ENCODE measurements at regions not wholly inside any gene's neighbourhood (a gene's known extent, or its start where the extent isn't known, plus 50 kb on each side); places are given as distances from the start of the nearest gene placed in this dataset.
"Not testable (repeated sequence)": the region's sequence is repeated elsewhere in the genome, so short reads cannot be mapped to it uniquely, and the experiment has no call there.

GRCh38 chr10:114708084-114708483 is 50.0 kb upstream of the ABLIM1 start:
- intact Hi-C loops (cut with DNase I) = no loop called here
- no peak for DNase-seq (ENCODE audit: low spot score)

- intact Hi-C loops (cut with DNase I) = no loop called here
- no peak for DNase-seq (ENCODE audit: low spot score)
Observed at GRCh38 chr10:114708717-114709335, 50.8 kb upstream of the ABLIM1 start.

GRCh38 chr10:114709984-114710383 is 51.9 kb upstream of the ABLIM1 start:
- intact Hi-C loops (cut with DNase I) = no loop called here

GRCh38 chr10:114711176-114711868 is 53.2 kb upstream of the ABLIM1 start:
- intact Hi-C loops (cut with DNase I) = no loop called here
- DNase-seq (ENCODE audit: low spot score) = no peak

More at GRCh38 chr10:114709984-114710383, 51.9 kb upstream of the ABLIM1 start:
- DNase-seq (ENCODE audit: low spot score) = no peak

GRCh38 chr10:114711869-114712250 is 53.8 kb upstream of the ABLIM1 start:
- no peak for DNase-seq (ENCODE audit: low spot score)
- intact Hi-C loops (cut with DNase I) = no loop called here

GRCh38 chr10:114713525-114714090 is 55.5 kb upstream of the ABLIM1 start:
- DNase-seq (ENCODE audit: low spot score) = no peak
- intact Hi-C loops (cut with DNase I) = no loop called here

- DNase-seq (ENCODE audit: low spot score) = no peak
- intact Hi-C loops (cut with DNase I) = no loop called here
Observed at GRCh38 chr10:114714281-114714741, 56.2 kb upstream of the ABLIM1 start.

DNA sequence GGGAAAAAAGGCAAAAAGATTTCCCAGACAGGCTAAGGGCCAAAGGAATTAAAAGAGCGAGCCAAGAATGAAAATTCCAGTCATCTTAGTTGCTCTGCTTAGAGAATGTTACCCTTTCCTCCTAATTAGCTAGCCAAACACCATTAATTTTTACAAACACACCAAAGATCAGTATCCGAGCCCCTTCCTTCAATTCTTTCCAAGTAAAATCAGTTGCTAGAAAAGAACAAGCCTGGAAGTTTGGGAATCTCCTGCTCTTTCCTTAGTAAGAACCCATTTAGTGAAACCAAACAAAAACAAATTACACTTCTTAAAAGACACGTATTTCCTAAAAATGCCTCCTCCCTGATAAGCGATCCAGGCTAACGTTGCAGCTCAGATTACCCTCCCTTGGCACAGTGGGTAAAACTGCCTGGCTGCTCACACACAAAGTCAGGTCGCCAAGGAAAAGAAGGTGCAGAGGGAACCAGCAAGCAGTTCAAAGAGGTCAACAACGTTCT is 57.1 kb upstream of the ABLIM1 start:
- intact Hi-C loops (cut with DNase I) = no loop called here
- no peak for DNase-seq (ENCODE audit: low spot score)

DNA sequence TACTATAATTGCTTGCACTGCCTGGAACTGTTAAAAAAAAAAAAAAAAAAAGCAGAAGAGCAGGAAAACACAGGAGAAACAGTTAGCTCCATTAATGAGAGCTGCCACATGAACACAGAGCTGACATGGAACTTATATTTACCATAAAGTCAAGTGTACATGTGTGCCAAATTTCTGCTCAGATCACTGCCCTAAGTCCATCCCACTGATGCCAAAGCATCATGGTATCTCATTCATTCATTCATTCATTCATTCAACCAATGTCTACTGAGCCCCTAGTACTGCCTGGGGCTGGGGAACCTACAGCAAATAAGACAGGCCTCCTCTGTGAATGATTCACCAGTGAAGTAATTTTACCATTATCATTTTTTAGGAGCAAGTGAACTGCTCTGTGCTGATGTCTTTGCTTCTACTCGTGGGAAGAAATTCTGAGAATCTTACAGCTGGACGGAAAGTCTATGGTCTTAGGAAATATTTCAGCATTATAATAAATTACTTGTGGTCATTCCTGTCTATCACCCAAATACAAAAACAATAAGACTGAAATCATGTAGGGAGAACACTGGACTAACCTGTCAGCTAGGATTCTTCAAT is 58.8 kb upstream of the ABLIM1 start:
- intact Hi-C loops (cut with DNase I) = no loop called here
- no peak for DNase-seq (ENCODE audit: low spot score)

GRCh38 chr10:114717881-114718280 is 59.8 kb upstream of the ABLIM1 start:
- intact Hi-C loops (cut with DNase I); DNase-seq (ENCODE audit: low spot score): not testable (repeated sequence)

GRCh38 chr10:114718374-114718773 is 60.3 kb upstream of the ABLIM1 start:
- intact Hi-C loops (cut with DNase I) = no loop called here
- DNase-seq (ENCODE audit: low spot score) = no peak

- intact Hi-C loops (cut with DNase I) = no loop called here
- DNase-seq (ENCODE audit: low spot score) = no peak
Observed at GRCh38 chr10:114719311-114719710, 61.2 kb upstream of the ABLIM1 start.

DNA sequence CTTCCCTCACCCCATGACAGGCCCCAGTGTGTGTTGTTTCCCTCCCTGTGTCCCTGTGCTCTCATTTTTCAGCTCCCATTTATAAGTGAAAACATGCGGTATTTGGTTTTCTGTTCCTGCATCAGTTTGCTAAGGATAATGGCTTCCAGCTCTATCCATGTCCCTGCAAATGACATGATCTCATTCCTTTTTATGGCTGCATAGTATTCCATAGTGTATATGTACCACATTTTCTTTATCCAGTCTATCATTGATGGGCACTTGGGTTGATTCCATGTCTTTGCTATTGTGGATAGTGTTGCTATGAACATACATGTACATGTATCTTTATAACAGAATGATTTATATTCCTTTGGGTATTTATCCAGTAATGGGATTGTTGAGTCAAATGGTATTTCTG is 61.9 kb upstream of the ABLIM1 start:
- intact Hi-C loops (cut with DNase I); DNase-seq (ENCODE audit: low spot score): not testable (repeated sequence)

GRCh38 chr10:114720685-114721278 is 62.7 kb upstream of the ABLIM1 start:
- no peak for DNase-seq (ENCODE audit: low spot score)
- intact Hi-C loops (cut with DNase I) = no loop called here

GRCh38 chr10:114722136-114722535 is 64.1 kb upstream of the ABLIM1 start:
- intact Hi-C loops (cut with DNase I) = not testable (repeated sequence)

DNA sequence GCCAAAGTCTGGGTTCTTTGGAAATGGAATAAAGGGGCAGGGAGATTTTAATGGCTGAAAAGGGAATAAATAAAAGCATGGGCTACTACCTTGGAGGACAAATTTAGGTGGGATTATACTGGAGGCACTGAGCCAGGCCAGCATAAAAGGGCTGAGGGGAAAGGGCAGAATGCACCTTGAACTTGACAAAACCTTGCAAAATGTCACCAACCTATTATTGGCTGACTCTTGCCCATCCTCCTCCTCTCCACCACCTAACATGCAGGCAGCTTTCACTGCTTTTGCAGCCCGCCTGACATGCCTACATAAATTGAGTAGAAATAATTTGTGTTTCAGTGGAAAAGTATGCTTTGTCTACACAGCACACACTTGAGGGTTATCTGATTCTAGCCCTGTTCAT is 65.3 kb upstream of the ABLIM1 start:
- no peak for DNase-seq (ENCODE audit: low spot score)
- intact Hi-C loops (cut with DNase I) = no loop called here

More at GRCh38 chr10:114722136-114722535, 64.1 kb upstream of the ABLIM1 start:
- DNase-seq (ENCODE audit: low spot score) = not testable (repeated sequence)

DNA sequence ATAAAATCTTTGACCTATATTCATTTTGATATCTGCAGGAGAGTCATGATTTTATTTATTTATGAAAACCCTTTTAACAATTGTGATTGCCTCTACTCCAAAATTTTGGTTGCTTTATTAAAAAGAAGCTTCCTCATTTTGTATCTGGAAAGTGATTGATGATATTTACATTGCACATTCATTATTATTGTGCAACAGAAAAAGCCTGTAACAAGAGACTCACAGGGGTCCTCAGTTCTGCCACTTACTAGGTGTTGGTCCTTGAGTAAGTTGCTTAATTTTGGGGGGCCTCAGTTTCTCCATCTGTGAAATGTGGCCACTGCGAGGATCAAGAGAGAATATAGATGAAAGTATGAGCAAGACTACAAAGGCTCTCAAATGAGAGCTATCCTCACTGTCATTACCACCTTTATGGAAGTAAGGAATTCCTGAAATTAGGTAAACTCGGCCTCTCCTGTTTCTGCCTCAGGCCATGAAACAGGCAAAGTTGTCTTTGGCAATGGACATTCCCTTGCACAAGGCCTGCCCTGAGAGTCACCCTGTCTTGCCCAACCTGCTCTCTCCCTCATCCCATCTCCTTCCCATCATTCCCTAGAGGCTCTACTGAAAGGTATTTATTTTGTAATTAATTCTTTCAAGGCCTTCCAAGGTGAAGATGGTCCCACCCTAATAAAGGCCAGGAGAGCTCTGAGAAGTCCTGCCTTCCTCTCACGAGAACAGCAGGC is 66.1 kb upstream of the ABLIM1 start:
- intact Hi-C loops (cut with DNase I) = no loop called here
- DNase-seq (ENCODE audit: low spot score) = no peak

DNA sequence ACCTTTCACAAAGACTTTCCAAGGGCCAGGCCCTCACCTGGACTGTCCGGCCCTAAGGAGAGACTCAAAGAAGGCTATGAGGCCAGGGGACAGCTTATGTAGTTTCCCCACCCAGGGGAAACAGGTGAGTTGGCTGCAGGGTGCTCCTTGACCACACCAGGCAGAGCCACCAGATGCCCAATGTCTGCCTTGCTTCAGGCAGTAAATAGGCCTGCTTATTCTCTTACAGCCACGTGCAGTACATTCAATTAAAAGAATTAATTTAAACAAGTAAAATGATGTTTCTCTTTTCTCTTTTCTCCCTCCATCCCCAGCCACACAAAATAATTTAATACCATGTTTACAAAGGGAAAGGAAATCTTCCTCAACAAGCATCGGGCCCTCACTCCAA is 66.6 kb upstream of the ABLIM1 start:
- intact Hi-C loops (cut with DNase I) = no loop called here
- DNase-seq (ENCODE audit: low spot score) = no peak

DNA sequence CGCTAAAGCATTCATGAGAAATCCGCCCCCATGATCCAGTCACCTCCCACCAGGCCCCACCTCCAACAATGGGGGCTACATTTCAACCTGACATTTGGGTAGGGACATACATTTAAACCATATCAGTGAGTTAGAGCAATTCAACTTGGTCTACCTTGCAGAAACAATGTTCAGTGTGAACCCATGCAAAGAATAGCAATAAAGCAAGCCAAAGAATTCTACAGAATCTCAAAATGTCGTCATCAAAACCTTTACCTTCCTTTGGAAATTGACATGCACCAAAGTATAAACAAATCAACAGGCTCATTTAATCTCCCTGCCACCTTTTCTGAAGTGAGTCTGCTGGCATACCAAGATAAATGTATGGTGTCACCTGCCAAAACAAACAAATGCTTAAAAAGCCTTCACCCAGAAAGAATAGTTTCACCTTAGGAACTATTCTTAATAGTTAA is 68.8 kb upstream of the ABLIM1 start:
- intact Hi-C loops (cut with DNase I) = no loop called here
- no peak for DNase-seq (ENCODE audit: low spot score)
